Amniotic epithelial cell (primary cell): ENCODE measurements at regions not wholly inside any gene's neighbourhood (a gene's known extent, or its start where the extent isn't known, plus 50 kb on each side); places are given as distances from the start of the nearest gene placed in this dataset.

Experiments used
- DNase-seq: peaks from one replicate; pipeline ENCODE4 v3.0.0-alpha.2; 2010; ENCODE audit warnings: low read depth

DNA sequence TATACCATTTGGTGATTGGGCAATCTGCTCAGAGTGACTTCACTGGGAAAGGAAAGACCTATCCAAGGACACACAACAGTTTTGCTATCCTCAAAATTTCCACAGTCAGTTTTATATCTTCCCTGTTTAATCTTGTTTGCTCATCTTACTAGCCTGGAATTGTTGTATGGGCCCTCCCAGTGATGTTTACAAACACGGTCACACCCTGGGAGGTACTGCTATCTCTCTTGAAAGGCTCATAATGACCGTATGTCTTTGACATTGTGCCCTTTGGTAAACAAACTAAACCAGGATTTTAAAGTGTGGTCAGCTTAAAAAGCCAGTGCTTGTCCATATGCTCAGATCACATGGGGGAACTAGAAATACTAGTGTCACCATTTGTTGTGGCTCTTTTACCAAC is 277.0 kb downstream of the CDH2 start:
- no peak for DNase-seq

DNA sequence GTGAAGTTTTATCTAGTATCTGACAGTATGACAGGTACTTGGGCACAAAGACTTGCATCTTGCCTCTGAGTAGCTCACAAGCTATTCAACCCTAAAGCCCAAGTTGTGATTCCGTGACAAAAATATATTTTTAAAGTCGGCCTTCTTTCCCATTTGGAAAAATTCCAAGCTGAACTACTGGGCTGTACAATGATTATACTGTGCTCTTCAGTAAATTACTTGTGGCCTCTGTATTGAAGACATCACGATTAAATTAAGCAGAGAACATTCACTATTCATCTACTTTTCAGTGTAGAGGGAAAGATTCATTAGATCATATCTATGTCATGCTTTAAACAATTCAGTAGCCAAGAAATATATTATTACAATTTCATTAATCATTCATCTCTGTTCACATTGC is 282.2 kb downstream of the CDH2 start:
- no peak for DNase-seq

DNA sequence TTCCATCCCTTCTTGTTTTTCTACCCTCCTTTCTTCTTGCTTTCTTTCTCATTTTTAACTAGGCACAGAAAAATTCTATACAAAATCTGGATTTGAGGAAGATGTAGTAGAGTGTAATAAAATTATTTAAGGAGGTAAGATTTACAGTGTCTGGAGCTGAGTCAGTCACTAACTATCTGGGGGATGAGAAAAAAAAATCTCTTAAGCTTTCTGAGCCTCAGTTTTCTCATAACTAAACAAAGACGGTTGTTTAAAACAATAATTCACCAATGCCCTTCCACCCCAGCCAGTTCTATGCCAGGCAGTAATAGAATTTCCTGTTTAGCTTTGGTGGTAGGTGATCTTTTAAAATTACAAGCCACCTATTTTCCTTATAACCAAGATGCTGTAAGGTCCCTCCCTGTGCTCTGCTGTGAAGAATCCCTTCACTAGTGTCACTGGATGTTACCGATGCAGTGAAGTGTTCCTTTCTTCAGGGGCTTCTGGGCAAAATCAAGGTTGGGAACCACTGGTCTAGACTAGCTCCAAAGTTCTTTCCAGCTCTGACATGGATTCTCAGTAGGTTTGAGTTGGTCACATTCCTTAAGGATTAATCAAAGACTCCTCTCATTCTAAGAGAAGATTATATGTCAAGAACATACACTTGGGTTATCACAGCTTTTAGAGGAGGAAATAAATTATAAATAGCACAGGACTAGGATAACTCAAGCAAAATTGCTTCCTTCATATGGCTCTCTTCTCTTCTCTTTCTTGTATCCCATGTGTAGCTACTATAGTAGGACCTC is 289.0 kb downstream of the CDH2 start:
- DNase-seq, result peak; percentile 63

DNA sequence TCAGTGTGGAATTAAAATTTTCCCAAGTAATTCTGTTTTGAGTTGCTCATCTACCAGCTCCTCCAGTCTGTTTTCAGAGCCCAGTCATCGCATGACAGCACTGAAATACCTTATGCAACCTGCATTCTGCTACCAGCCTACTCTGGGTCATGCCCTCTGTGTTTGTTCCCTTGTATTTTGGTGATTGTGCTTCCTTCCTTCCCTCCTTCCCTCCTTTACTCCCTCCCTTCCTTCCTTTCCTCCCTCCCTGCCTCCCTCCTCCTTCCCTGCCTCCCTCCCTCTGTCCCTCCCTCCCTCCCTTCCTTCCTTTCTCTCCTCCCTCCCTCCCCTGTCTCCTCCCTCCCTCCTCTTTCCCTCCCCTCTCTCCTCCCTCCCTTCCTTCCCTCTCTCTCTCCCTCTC is 289.6 kb downstream of the CDH2 start:
- peak; percentile 77 for DNase-seq

DNA sequence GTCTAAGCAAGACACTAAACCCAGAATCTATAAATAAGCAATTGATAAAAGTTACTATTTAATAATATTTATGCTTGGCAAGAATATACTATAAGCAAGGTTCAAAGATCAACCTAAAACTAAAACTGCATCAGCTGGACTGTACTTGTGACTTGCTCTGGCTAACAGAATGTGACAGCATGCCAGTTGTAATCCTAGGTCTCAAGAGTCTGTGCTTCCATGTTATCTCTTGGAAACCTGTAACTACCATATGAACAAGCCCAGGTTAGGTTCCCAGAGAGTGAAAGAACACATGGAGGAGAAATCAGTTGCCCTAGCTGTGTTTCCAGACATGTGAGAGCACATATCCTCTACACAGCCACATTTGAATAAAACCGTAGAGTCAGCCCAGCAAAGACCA is 297.4 kb downstream of the CDH2 start:
- no peak for DNase-seq

DNA sequence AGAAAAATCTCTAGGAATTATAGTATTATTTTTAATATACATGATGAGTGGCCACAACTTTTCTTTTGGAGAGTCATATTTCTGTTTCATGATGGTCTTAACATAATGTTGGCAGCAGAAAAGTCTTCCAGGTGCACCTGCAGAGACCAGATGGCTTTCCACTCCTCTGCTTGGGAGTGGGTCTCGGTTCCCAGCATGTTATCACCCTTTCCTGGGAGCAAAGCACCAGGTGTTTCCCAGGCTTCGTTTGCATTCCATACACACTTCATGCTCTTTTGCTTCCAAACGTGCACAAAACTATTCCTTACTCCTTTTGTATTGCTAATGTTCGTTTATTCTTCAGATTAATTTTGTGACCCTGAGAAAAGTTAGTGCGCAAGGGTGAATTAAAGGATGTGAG is 305.2 kb downstream of the CDH2 start:
- DNase-seq, result no peak

DNA sequence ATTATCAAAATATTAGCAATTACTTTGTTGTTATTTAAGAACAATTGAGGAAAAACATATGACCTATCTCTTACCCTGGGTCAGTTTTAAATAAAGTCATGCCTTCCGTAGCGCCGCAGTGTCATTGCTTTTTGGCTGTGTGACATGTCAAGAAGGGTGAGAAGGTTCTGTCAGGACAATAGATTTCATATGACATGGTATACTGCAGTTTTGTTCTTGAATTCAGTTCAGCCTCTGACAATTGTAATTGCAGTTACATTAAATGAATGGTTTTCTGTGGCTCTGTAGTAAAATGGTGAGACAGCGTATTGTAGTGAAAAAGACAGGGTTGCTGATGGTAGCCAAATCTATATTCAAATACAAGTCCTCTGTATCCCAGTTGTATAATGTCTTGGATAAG is 307.2 kb downstream of the CDH2 start:
- no peak for DNase-seq

DNA sequence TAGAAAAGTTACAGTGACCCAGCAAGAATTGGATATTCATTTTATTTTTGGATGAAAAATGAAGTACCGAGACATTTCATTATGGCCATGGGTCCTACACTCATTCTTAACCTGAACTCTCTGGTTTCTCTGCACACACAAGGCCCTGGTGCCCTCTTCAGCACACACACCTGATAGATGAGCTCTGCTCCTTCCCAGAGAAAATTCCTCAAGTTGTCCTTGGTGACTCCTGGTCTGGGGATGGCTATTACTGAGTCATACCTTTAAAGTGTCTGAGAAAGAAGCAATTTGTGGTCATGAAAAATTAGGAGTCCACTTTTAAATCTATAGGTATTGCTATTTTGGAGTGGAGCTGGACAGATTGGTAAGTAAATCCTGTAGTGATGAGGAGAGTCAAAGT is 311.5 kb downstream of the CDH2 start:
- no peak for DNase-seq

DNA sequence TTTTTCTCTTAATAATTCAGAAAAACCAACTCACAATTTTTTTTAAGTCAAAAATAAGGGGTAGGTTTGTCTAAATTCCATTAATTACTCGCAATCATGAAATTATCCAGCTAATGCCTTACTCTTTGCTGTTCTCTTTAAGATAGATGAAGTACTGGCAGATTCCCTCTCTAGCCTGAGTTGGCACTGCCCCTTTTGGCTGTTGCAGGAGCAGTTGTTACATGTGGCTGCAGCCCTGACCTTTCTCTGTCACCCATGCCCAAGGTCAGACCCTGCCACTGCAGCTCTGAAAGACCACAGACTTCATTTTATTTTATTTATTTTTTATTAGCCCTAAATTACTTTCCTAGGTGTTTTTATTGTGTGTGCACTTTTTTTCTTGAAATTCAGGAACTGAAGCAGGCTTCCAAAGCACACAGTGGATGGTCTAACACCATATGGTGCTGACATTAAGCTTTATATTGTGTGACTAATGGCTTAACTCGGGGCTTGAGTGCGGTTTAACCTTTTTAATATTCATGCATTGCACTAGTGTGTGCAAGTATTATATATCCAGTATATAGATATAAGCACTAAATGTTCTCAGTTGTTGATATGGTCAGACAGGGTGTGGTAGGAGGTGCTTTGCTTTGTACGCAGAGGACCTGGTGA is 313.0 kb downstream of the CDH2 start:
- DNase-seq, result no peak

DNA sequence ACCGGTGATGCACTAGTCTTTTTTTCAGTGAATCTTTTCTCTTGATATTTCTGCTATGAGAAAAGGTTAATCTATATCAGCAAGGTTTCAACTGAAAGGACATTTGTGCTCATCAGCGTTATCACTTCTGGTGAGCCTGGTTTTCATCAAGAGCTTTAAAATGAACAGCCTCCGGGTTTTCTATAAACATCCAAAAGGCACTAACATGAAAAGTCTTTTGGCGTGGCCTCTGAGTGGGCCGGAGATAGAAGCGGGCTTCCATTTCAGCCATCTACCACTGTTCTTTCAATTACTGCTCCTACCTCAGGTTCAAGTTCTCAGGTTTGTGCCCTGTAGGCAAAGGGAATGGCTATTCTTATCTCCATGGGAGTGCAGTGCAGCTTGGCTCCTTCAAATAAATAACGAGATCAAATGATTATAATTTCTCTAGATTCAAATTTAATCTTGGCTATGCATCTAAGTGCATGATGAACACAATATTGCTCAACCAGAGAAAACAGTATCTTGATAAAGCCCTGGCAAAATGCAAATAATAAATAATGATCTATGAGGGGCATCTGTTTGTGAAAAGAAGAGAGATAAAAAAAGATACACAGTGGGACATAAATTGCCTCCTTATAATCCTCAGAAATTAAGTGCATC is 314.8 kb downstream of the CDH2 start:
- peak; percentile 23 for DNase-seq

DNA sequence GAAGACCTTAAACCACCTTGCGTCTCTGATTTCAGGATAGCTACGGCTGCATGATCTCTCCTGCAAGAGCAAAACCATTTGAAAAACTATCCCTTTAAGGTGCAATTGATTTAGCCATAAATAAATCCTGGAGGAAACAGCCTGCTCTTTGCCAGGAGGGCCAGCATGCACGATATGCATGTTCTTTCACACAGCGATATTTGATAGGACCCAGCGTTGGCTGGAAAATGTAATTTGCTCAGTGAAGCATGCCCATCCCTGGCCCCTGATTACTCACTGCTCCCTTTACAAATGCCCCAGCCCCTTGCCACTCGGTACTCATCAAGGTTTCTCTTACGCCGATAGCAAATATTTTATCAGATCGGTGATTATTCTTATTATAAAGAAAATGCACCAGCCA is 315.4 kb downstream of the CDH2 start:
- DNase-seq, result no peak

DNA sequence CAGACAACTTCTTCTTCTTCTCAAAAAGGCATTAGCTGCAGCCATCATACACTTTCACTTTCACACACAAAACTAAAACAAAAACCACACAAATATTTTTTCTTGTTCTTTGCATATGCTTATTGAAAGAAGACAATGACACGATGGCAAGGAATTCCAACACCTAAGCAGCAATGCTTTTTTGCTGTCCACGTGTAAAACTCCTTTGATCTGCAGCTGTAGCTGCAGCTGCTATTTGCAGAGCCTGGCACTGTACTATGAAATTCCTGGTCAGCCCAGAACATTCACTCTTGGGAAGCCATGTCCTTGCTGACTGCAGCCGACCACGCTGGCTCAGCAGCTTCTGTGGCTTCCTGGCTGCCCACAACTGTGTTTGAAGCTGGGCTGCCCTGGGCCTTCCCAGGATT is 316.2 kb downstream of the CDH2 start:
- DNase-seq, result peak; percentile 55

DNA sequence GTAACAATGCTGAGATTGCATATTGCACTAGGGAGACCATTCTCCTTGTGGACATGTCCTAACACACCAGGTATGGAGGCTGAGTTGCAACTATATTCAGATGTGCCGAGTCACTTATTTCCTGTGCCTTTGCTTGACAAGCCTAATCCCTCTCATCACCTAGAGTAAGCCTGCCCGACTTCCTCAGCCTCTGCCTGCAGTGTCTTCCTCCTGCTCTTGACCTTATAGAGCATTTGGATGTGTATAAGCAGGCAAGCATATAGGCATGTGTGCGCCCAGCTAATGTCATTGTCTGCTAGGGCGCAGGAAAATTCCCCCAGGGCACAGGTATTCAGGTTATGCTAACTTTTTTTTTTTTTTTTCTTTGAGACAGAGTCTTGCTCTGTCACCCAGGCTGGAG is 316.9 kb downstream of the CDH2 start:
- DNase-seq, result no peak

DNA sequence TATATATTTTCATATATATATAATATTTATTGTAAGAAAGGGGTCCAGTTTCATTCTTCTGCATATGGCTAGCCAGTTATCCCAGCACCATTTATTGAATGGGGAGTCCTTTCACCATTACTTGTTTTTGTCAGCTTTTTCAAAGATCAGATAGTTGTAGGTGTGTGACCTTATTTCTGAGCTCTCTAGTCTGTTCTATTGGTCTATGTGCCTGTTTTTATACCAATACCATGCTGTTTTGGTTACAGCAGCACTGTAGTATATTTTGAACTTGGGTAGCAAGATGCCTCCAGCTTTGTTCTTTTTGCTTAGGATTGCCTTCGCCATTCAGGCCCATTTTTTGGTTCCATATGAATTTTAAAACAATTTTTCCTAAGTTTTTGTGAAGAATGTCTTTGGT is 320.1 kb downstream of the CDH2 start:
- DNase-seq, result no peak

DNA sequence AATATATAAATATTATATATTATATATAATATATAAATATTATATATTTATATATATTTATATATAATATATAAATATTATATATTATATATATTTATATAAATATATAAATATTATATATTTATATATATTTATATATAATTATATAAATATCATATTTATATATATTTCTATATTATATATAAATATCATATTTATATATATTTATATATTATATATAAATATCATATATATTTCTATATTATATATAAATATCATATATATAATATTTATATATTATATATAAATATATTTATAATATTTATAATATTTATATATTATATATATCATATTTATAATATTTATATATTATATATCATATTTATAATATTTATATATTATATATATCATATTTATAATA is 321.4 kb downstream of the CDH2 start:
- no peak for DNase-seq

DNA sequence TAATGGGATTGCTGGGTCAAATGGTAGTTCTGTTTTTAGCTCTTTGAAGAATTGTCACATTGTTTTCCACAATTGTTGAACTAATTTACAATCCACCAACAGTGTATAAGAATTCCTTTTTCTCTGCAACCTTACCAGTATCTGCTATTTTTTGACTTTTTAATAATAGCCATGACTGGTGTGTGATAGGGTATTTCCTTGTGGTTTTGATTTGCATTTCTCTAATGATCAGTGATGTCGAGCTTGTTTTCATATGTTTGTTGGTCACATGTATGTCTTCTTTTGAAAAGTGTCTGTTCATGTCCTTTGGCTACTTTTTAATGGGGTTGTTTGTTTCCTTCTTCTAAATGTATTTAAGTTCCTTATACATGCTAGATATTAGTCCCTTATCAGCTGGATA is 322.3 kb downstream of the CDH2 start:
- no peak for DNase-seq

DNA sequence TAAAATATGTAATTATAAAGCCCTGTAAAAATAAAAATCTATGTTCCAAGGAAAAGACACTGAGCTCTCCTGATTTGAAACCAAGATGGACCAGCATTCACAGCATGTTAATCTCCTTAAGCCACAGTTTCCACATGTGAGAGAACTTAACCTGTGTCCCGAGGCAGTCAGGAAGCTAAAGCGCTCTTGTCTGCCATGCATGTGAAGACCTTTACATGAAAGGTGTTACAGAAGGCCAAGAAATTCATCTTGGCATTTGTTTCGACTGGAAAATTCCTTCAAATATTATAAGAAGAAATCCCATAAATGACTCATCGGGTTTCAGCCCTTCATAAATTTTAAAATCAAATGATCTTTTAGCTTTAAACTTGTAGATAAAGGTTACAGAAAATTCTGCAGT is 328.6 kb downstream of the CDH2 start:
- DNase-seq, result no peak

DNA sequence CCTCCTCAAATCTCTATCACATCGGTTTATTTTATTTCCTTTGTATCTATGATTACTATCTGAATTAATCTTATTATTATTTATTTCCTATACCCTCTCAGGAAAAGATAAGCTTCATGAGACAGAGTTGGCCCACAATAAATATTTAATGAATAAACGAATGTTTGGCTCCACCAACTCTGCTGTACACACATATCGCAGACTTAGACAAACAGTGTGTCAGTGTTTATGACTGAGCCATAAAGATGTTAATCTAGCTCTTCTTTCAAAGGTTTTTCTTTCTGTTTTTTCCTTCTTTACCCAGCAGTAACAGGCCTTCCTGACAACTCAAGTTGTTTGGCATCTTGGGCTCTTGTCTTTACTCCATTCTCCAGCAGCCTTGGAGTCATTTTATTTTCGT is 329.5 kb downstream of the CDH2 start:
- no peak for DNase-seq

DNA sequence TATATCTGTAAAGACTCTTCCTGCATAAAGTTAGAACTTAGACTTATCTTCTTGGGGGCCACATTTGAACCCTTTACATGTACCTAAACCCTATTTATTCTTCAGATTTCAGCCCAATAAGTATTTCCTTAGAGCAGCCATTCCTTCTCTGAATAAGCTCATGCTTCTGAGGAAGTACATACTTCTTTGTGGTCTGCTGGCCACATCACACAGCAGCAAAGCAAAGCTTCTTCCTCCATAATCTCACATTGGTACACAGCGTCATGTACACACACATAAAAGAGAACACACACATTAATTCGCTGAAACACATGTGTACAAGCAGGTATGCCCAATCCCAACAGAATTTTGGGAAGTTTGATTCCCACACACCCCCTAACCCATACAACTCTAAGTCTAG is 331.0 kb downstream of the CDH2 start:
- peak; percentile 59 for DNase-seq

DNA sequence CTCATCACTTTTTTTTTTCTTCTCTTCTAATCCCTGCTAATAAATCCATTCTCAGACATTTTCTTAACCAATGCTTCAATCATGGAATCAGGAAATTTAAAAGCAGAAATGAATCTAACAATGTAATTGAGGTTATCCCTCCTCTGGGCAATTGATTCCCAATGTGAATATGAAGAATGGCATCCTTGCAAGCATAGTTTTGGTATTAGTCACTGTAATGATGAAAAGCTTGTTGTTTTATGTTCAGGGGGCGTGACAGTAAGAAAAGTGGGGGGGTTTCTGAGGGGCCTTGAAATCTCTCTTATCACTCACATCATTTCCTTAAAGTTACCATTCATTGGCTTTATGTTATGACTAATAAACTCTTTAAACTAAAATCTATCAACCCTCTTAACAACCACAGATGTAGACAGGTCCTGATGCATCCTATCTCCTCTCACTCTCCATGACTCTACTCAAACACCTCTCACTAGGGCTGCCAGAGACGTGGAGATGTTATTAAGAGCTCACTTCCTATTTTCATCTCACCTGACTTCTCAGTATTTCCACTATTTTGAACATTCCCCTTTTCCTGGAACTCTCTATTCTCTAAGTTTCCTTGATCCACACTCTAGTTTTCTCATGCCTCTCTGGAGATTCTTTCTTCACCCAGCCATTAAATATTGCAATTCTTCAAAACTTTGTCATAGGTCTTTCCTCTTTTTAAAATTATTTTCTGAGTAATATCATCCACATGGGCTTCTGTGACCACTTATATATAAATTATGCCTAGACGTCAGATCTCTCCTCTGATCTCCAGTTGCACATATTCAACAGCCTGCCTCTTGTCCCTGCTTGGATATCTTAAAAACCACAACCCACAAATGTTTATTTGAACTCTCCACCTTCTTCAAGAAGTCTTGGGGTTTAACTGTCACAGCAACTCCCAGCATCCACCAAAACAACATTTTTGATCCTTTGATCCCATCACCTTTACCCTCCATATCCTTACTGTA is 332.9 kb downstream of the CDH2 start:
- peak; percentile 90 for DNase-seq

DNA sequence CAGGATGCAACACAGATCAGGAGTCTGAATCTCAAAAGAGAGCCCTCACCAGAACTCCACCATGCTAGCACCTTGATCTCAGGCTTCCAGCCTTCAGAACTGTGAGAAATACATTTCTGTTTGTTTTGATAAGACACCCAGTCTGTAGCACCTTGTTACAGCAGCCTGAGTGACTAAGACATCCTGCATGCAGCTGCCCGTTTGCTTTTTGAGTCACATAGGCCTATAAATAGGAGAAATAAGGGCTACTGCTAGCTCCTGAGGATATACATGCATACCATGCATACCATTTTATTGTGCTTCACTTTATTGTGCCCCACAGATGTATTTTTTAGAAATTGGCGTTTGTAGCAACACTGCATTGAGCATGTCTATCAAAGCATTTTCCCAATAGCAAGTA is 337.8 kb downstream of the CDH2 start:
- peak; percentile 83 for DNase-seq

DNA sequence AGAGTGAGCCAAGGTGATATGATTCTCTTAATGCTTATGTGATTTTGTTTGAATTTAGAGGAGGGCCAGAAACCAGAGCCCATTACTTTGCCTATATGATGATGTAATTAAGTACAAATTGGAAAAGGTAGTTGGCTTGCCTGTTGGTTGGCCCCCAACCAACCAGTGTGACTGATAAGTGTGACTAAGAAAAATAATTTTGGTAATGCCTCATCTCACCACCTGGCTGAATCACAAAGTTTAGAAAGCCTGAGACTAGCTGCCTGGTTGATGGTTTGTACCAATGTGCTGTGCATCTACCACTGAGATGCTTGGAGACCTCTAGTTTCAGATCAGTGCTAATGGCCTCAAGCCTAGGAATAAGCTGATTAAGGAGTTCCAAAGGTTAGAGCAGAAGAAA is 338.7 kb downstream of the CDH2 start:
- DNase-seq, result no peak
